Coronary artery (tissue), 2 donors: ENCODE measurements at regions not wholly inside any gene's neighbourhood (a gene's known extent, or its start where the extent isn't known, plus 50 kb on each side); places are given as distances from the start of the nearest gene placed in this dataset.

Experiments
- DNase-seq: peaks from one replicate; pipeline ENCODE4 v3.0.0-alpha.2; 2017; ENCODE audit warnings: low spot score
- H3K27ac ChIP-seq, 2 donors: fragments of 200-600 bp; sonication (generic); one replicate each; pipeline ENCODE4 v1.5.1; 2016 to 2019
- H3K4me3 ChIP-seq: fragments of 200-600 bp; sonication (generic); 2 replicates; pipeline ENCODE4 v1.5.1; 2016; ENCODE audit warnings: mild to moderate bottlenecking, moderate library complexity
- CTCF ChIP-seq: fragments of 200-600 bp; sonication (generic); IDR thresholded peaks from one replicate; pipeline ENCODE4 v1.5.1; 2019; ENCODE audit warnings: antibody characterized with exemption

GRCh38 chr14:89641495-89642175, 224.6 kb upstream of the FOXN3 start:
- H3K4me3 ChIP-seq: no peak overlapping the region
- H3K27ac ChIP-seq: no peak overlapping the region
- DNase-seq: no peak
- no peak for TF ChIP-seq CTCF

GRCh38 chr14:89640141-89640540, 223.1 kb upstream of the FOXN3 start:
- TF ChIP-seq CTCF: no peak
- Histone ChIP-seq H3K27ac (no peak overlapping the region), H3K4me3 (no peak overlapping the region)
- DNase-seq: no peak

- no peak for DNase-seq
- Histone ChIP-seq H3K27ac (no peak overlapping the region), H3K4me3 (no peak overlapping the region)
- no peak for TF ChIP-seq CTCF
Observed at GRCh38 chr14:89639687-89640086, 222.7 kb upstream of the FOXN3 start.

GRCh38 chr14:89638891-89639290, 221.9 kb upstream of the FOXN3 start:
- DNase-seq: no peak
- no peak overlapping the region for H3K4me3 ChIP-seq
- no peak for TF ChIP-seq CTCF
- H3K27ac ChIP-seq: no peak overlapping the region

GRCh38 chr14:89637581-89637980, 220.5 kb upstream of the FOXN3 start:
- no peak for DNase-seq
- H3K27ac ChIP-seq: no peak overlapping the region
- no peak for TF ChIP-seq CTCF
- no peak overlapping the region for H3K4me3 ChIP-seq

GRCh38 chr14:89635615-89636014, 218.6 kb upstream of the FOXN3 start:
- TF ChIP-seq CTCF: no peak
- no peak overlapping the region for H3K4me3 ChIP-seq
- DNase-seq: no peak
- H3K27ac ChIP-seq: no peak overlapping the region

GRCh38 chr14:89634037-89634436, 217.0 kb upstream of the FOXN3 start:
- no peak overlapping the region for H3K27ac ChIP-seq
- no peak for DNase-seq
- H3K4me3 ChIP-seq: no peak overlapping the region
- no peak for TF ChIP-seq CTCF
